ENCODE measurements at regions not wholly inside any gene's neighbourhood (a gene's known extent, or its start where the extent isn't known, plus 50 kb on each side); places are given as distances from the start of the nearest gene placed in this dataset.

GRCh38 chr7:32416846-32417245 lies 73.3 kb downstream of the LSM5 start:
- TF ChIP-seq CTCF (IDR thresholded peaks at IDR 0.05) (no peak), POLR2A (IDR thresholded peaks at IDR 0.05) (no peak)

Data from uterus (tissue), 2 donors.